Esophagus muscularis mucosa (tissue), 4 donors: ENCODE measurements at regions not wholly inside any gene's neighbourhood (a gene's known extent, or its start where the extent isn't known, plus 50 kb on each side); places are given as distances from the start of the nearest gene placed in this dataset.

Source experiments
- EP300 ChIP-seq: sonication (generic); formaldehyde crosslinking; IDR thresholded peaks from one replicate; pipeline ENCODE4 v1.6.1; 2017; ENCODE audit warnings: antibody characterized with exemption
- POLR2AphosphoS5 ChIP-seq, 2 donors: sonication (generic); formaldehyde crosslinking; IDR thresholded peaks; one replicate each; pipeline ENCODE4 v1.6.1; 2017; ENCODE audit warnings: antibody characterized with exemption in 2 of 2
- TF ChIP-seq, protein P1 (sequence below), 3 experiments: fragments of 200-600 bp in 2 of 3; fragments of 450-650 bp in 1 of 3; sonication (generic) in 2 of 3; IDR thresholded peaks; one replicate each; pipeline ENCODE4 v1.5.1; 2017 to 2019; ENCODE audit warnings: antibody characterized with exemption in 3 of 3, mild to moderate bottlenecking in 2 of 3, moderate library complexity in 1 of 3

DNA sequence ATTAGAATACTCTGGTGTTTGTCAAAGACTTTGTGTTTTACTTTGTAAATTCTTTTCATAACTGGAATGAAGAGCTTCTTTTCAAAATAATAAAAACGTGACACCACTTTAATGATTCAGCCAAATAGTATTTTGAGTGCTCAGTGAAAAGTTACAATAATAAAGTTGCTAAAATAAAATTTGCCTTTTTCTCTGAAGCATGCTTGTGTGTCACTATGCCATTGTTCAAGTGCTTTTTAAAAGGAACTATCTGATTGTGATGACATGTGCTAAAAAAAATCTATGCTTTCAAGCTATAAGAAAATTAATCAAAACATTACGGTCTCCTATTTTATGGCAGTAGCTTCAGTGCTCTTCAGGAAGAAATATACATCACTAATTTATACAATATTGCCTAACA, 1290.5 kb upstream of the B3GALT2 start:
- TF ChIP-seq, protein P1, sequence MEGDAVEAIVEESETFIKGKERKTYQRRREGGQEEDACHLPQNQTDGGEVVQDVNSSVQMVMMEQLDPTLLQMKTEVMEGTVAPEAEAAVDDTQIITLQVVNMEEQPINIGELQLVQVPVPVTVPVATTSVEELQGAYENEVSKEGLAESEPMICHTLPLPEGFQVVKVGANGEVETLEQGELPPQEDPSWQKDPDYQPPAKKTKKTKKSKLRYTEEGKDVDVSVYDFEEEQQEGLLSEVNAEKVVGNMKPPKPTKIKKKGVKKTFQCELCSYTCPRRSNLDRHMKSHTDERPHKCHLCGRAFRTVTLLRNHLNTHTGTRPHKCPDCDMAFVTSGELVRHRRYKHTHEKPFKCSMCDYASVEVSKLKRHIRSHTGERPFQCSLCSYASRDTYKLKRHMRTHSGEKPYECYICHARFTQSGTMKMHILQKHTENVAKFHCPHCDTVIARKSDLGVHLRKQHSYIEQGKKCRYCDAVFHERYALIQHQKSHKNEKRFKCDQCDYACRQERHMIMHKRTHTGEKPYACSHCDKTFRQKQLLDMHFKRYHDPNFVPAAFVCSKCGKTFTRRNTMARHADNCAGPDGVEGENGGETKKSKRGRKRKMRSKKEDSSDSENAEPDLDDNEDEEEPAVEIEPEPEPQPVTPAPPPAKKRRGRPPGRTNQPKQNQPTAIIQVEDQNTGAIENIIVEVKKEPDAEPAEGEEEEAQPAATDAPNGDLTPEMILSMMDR (IDR thresholded peaks at IDR 0.05) = no peak
- no peak for TF ChIP-seq EP300
- no peak for TF ChIP-seq POLR2AphosphoS5 (IDR thresholded peaks at IDR 0.05)
